ENCODE measurements at regions not wholly inside any gene's neighbourhood (a gene's known extent, or its start where the extent isn't known, plus 50 kb on each side); places are given as distances from the start of the nearest gene placed in this dataset.

DNA sequence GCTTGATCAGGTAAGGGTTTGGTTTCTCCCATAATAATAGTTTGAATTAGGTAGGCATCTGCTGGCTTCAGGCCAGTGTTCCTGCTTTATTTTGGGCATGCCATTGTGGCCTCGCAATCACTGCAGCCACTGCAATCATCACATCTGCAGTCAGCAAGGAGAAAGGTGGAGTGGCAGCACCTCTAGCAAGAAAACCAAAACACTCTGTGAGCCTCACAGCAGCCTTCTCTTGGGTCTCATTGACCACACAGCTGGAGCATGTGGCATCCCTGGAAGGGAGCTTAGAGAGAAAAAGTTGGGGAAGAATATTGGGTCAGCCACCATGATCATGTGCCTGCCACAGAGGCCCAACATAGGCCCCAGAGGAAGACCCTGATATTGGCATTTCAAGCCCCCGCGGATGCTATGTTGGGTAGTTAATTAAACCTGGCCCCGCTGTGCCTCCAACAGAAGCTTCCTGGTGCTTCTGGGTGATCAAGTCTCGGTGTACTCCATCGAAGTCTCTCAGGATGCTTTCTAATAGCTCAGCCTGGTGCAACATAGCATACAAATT is 158.0 kb upstream of the UBE2E1 start:
- TF ChIP-seq POLR2A (IDR thresholded peaks at IDR 0.05): no peak
- TF ChIP-seq, protein P1, sequence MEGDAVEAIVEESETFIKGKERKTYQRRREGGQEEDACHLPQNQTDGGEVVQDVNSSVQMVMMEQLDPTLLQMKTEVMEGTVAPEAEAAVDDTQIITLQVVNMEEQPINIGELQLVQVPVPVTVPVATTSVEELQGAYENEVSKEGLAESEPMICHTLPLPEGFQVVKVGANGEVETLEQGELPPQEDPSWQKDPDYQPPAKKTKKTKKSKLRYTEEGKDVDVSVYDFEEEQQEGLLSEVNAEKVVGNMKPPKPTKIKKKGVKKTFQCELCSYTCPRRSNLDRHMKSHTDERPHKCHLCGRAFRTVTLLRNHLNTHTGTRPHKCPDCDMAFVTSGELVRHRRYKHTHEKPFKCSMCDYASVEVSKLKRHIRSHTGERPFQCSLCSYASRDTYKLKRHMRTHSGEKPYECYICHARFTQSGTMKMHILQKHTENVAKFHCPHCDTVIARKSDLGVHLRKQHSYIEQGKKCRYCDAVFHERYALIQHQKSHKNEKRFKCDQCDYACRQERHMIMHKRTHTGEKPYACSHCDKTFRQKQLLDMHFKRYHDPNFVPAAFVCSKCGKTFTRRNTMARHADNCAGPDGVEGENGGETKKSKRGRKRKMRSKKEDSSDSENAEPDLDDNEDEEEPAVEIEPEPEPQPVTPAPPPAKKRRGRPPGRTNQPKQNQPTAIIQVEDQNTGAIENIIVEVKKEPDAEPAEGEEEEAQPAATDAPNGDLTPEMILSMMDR (IDR thresholded peaks at IDR 0.05): no peak

Data from breast epithelium (tissue), 3 donors.